Myocyte (in vitro differentiated cells): ENCODE measurements at regions not wholly inside any gene's neighbourhood (a gene's known extent, or its start where the extent isn't known, plus 50 kb on each side); places are given as distances from the start of the nearest gene placed in this dataset.
"Not testable (repeated sequence)": the region's sequence is repeated elsewhere in the genome, so short reads cannot be mapped to it uniquely, and the experiment has no call there.

Experiments
- DNase-seq: peaks from one replicate; pipeline ENCODE4 v3.0.0-alpha.2; 2012; ENCODE audit warnings: low read depth

DNA sequence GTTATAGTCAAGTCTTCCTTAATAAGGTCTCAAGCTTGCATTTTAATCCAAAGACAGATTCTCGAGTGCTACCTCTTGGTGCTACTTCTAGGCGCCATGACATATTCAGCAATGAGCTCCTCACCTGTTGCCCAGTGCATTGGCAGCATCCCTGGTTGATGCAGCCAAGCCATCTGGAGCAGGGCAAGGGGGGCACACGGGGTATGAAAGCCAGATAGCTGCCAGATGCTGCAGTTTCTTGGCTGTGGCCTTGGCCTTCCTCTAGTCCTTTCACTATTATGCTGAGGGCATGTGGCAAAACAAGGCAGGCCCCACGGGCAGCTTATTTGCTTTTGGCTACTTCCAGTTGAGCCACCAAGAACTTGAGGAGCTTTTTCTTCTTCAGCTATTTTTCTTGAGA, 168.6 kb upstream of the PGRMC2 start:
- no peak for DNase-seq

DNA sequence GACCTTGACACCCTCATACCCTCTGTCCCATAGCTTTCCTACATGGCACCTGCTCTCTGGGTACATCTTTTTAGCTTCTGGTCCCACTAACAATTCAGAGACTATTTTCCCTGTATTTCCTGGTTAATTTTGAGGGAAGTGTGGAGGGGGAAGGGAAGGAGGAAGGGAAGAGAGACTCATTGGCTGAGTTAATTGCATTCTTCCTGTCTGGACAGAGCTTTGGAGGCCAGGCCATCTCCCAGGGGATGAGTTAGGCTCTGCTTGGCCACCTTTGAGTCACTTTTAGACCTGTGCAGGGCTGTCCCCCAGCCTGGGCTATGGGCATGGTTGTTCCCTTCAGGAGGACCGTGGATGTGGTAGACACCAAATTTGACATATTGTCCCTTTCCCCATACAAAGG, 167.9 kb upstream of the PGRMC2 start:
- no peak for DNase-seq

DNA sequence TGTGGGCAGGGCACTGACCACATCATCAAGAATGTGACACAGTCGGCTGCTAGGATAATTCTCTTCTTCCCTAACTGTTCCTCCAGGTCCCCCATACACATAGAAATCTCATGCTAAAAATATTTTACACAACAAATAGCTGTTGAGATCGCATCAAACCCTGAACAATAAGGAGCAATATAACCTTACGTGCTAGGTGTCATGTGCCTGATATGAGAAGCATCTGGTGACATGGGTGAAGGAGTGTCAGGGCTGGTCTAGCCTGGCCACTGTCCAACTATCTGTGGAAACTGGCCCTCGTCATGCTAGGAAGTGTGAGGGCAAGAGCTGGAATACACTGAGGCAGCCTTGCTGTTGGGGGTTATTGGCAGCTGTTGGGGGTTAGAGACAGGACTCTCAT, 167.3 kb upstream of the PGRMC2 start:
- peak; percentile 57 for DNase-seq

DNA sequence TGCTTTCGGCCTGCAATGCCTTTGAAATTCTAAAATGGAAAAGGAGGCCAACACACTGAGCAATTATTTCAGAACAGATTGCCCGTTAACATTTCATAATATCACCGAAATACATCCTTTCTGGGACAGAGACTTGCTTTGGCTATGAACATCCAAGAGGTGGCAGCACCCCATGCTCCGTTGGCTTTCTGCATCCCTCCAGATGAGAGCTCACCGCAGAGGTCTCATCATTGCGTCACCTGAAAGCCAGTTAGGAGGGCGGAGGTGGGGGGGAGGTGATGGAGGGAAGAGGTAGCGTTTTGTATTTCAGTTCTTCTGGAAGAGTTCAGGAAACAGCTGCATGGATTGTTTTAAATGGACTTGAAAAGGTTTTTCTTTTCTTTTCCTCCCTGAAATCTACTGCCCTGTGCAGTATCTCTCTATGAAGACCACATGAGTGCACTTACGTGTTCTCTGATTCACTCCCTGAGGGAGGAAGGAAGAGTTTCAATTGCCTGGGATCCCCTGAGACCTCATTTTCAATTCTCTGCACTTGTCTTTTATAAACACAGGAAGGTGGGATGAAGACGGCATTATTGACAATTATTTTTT, 166.8 kb upstream of the PGRMC2 start:
- DNase-seq = peak; percentile 91

DNA sequence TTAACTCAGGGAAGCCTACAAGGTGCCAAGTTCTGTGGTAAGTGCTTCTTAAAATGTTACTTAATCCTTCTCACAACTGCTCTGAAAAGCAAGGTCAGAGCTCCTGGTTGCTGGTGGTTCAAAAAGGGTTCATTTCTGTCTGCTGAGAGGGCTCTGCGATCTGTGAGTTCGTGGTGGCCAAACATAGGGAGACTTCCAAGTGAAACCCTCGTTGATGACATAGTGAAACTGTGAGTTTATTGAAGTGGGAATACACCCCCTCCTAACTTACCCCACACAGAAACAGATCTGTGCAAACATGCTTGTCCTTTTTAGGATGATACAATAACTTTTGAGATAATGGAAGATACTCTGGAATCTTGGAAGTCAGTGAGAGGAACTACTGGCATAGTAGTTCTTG, 164.8 kb upstream of the PGRMC2 start:
- no peak for DNase-seq

DNA sequence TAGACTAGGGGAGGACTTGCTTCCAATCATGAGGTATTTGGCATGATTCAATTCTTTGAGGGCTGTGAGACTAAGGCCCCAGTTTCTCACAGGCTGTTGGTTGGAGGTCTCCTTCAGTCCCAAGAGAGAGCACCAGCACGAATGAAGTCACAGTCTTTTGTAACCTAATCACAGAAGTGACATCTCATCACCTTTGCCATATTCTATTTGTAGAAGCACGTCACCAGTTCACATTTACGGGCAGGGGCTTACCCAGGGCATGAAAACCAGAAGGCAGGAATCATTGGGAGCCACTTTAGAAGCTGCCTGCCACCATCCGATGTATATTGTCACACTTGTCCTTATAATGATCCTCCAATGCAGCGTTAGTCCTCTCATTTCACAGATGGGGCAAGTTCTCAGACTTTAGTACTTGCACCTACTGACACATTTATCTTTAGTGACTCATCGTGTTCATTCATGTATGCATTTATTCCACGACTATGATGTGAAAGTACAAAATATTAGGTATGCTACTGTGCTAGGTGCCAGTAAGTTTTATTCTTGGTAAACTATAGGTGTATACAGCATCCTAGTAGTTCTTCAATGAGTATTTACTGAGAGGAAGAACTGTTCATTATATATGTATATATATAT, 163.8 kb upstream of the PGRMC2 start:
- DNase-seq = no peak

DNA sequence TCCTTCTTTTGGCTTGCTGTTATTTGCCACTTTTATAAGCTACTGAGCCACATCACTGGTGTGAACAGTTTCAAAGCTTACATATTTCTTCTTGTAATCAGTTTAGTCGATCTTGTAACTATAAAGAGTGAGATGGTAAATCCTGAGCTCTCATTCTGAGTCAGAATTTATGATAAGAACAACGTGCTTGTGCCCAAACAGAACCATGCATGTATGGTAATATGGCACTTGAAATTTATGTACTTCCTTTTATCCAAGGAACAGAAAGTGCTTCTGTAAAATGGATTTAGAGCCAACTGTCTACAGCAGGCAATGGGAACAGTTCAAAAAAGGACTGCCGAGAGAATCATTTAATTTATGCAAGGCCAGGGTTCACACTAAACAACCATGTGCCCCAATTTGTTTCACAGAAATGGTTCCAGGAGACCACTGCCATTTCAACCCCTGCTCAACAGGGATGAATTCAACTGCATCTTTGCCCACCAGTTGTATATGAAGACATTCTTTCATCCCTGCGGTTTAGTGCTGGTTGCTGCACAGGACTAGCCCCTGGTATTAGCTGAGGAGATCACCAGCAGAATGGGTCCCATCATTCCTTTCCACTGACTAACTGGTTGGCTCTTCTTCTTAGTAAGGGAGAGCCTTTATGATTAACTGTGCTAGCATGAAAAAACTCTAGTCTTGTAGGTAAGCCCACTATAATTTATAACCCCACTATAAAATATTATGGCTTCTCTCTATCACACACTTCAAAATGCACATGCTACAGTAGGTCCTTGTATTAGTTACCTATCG, 162.9 kb upstream of the PGRMC2 start:
- DNase-seq = no peak

DNA sequence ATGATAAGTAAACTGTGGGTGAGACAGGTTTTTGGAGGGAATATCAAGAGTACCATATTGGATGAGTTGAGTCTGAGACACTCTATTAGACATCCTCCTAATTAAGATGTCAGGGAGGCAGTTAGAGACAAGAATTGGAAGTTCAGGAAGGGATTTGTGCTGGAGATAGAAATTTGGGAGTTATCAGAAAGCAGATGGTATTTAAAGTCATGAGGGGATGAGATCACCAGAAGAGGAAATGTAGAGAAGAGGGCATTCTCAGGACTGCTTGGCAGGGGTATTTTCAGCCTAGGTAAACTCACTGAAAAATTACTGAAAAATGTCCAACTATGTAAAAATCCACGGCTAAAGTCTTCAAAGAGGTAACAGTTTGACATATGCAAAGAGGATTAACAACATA, 161.6 kb upstream of the PGRMC2 start:
- DNase-seq = no peak

DNA sequence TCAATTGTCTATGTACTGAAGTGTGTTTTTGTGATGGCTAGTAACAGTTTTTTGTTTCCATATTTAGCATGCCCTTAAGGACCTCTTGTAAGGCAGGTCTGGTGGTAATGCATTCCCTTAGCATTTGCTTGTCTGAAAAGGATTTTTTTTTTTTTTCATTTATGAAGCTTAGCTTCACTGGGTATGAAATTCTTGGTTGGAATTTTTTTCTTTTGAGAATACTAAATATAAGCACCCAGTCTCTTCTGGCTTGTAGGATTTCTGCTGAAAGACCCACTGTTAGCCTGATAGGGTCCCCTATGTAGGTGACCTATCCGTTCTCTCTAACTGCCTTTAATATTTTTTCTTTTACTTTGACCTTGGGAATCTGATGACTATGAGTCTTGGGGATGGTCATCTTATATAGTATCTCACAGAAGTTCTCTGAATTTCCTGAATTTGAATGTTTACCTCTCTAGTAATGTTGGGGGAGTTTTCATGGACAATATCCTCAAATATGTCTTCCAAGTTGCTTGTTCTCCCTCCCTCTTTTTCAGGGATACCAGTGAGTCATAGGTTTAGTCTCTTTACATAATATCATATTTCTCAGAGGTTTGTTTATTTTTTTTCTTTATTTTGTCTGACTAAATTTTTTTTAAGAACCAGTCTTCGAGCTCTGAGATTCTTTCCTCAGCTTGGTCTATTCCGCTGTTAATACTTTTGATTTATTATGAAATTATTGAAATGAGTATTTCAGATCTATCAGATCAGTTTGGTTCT, 157.1 kb upstream of the PGRMC2 start:
- no peak for DNase-seq

DNA sequence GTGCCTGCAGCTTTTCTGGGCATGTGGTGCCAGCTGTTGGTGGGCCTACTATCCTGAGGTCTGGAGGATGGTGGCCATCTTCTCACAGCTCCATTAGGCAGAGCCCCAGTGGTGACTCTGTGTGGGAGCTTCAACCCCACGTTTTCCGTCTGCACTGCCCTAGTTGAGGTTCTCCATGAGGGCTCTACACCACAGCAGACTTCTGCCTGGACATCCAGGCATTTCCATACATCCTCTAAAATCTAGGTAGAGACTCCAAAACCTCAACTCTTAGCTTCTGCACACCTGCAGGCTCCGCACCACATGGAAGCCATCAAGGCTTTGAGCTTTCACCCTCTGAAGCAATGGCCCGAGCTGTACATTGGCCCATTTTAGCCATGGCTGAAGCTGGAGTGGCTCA, 153.3 kb upstream of the PGRMC2 start:
- no peak for DNase-seq

DNA sequence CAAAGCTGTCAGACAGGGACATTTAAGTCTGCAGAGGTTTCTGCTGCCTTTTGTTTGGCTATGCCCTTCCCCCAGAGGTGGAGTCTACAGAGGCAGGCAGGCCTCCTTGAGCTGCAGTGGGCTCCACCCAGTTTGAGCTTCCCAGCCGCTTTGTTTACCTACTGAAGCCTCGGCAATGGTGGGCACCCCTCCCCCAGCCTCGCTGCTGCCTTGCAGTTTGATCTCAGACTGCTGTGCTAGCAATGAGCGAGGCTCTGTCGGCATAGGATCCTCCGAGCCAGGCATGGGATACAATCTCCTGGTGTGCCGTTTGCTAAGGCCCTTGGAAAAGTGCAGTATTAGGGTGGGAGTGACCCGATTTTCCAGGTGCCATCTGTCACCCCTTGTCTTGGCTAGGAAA, 149.4 kb upstream of the PGRMC2 start:
- DNase-seq = not testable (repeated sequence)

DNA sequence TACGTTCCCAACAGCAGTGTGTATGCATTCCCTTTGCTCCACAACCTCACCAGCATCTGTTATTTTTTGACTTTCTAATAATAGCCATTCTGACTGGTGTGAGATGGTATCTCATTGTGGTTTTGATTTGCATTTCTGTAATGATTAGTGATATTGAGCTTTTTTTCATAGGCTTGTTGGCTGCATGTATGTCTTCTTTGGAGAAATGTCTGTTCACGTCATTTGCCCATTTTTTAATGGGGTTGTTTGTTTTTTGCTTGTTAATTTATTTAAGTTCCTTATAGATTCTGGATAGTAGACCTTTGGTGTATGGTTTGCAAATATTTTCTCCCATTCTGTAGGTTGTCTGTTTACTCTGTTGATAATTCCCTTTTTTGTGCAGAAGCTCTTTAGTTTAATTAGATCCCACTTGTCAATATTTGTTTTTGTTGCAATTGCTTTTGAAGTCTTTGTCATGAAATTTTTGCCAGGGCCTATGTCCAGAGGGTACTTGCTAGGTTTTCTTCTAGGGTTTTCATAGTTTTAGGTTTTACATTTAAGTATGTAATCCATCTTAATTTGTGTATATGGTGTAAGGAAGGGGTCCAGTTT, 141.5 kb upstream of the PGRMC2 start:
- not testable (repeated sequence) for DNase-seq

DNA sequence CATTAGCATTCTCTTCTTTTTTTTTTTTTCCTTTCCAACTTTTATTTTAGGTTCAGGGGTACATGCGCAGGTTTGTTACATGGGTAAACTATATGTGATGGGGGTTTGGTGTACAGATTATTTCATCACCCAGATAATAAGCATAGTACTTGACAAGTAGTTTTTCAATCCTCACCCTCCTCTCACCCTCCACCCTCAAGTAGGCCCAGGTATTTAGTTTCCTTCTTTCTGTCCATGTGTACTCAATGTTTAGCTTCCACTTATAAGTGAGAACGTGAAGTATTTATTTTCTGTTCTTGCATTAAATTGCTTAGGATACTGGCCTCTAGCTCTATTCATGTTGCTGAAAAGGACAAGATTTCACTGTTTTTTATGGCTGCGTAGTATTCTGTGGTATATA, 140.8 kb upstream of the PGRMC2 start:
- no peak for DNase-seq

DNA sequence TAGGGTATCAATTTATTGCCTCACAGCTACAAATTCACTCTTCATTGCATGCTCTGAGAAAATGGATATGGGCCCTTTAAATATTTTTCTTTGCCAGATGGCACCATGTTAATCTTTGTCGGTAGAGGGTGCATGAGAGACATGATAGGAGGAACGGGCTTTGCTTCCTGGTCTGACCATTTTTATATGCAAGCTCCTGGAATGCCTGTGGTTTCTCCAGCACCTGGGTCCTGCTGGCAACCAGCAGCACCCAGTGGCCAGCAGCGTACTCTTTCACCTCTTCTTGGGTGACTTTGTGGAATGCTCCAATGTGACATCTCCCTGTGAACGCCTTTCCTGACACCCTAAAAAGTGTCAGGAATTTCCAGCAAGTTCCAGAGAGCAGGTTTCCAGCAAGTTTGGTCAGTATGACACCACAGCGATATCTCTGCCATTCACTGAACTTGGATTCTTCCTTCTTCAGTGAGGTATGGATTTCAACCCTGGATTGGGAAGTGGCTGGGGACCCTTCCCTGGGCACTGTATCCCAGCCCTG, 140.3 kb upstream of the PGRMC2 start:
- DNase-seq = peak; percentile 74

DNA sequence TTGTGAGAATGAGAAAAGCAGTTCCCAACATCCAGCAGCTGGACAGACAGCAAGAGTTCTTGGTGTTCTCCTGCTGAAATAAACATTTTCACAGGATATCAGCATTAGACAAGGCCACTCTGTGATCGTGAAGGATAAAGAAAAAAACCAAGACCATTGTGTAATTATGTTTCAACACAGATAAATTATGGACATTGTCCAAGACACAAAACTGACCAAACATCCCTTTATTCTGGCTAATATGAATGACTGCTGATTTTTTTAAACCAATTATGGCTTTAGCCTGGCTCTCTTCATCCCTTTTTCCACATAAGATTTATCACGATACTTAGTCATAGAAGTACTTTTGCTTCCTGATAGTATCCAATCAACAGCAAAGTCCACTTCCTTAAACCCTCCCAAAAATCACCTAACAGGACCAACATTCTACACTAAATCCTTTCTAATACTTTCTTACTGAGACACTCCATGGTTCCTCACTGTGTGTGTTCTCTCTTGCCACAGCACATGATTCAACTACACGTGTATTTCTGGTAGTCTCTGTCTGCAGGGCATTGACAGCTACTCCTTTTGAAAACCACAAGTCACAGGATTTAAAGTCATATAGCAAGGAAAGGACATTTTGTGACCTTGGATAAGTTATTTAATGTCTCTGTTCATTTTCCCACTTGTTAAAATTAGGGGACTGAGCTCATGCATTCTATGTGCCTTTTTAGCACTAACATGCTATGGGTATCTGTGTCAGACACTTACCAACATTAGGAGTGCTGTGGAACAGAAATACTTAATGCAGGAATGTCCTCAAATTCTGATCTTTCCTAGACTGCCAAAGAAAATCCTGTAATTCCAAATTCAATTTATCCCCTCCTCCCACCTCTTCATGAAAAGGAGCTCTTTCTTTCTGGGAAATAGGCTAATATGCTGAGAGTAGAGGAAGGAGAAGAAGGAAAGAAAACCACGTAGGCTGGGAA, 137.2 kb upstream of the PGRMC2 start:
- peak; percentile 33 for DNase-seq

DNA sequence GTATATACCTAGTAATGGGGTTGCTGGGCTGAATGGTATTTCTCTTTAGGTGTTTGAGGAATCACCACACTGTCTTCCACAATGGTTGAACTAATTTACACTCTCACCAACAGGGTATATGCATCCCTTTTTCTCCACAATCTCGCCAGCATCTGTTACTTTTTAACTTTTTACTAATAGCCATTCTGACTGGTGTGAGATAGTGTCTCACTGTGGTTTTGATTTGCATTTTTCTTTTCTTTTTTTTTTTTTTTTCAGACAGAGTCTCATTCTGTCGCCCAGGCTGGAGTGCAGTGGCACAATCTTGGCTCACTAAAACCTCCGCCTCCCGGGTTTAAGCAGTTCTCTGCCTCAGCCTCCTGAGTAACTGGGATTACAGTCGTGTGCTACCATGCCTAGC, 134.7 kb upstream of the PGRMC2 start:
- DNase-seq = not testable (repeated sequence)

DNA sequence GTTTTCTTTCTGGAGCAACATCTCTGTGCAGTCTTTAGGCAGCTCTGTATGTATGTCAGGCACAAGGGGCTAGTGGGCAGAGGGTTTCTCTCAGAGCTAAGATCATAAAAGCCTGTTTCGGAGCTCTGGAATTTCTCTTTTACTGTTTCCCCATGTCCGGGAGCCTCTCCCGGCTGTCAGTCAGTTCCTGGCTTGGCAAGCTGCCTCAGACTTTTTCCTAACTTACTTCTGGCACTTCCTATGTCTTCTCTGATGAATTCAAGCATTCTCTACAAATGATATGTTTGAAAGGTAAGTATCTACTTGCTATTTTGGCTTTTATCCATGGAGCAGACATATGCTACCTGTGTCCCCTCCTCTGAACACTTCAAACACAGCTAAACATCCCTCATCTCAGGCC, 129.3 kb upstream of the PGRMC2 start:
- DNase-seq = no peak

DNA sequence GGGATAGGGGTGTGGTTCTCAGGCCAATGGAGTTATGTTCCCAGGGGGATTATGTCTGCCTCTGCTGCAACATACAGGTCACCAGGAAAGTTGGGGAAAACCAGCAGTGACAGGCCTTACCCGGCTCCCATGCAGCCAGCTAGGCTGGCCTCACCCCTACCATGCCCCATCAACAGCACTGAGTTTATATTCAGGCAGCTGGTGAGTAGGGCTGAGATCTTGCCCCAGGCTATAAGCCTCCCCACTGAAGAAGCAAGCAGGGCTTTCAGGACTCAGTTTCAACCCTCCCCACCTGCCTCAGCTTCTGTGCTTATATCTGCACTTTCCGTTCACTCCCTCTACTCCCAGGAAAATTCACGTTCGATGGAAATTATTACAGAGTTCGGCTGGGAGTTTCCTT, 122.4 kb upstream of the PGRMC2 start:
- DNase-seq = no peak

DNA sequence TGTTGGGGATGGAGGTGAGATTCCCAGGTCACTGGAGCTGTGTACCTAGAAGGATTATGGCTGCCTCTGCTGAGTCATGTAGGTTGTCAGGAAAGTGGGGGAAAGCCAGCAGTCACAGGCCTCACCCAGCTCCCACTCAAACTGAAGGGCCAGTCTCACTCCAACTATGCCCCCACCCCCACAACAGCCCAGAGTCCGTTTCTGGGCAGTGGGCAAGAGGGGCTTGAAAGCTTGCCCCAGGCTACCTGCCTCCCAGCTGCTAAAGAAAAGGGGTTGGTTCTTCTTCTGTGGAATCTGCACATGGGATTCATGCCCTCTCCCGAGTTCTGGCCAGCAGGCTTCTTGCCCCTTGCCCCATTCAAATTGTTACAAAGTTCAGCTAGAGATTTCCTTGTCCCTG, 116.0 kb upstream of the PGRMC2 start:
- no peak for DNase-seq

DNA sequence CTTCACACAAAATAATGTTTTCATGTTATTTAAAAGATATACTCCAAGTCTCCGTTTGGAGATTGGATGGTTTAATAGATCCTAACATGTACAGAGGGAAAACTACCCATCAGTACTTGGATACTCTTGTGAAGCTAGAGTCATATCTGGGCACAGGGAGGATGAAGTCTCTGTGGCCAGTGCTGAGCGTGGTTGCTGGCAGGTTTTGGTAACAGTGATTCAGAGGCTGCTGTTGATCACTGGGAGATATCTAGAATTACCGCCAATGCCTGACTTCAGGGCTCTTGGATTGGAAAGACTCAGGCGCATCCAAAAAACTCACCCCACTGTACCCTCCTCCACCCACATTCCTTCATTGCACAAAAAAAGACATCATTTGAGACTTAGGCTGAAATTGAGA, 107.2 kb upstream of the PGRMC2 start:
- peak; percentile 57 for DNase-seq
